Activated gamma-delta T cell treated with Interleukin-2 at 50 U/mL for 16 hours (primary cell): ENCODE measurements at regions not wholly inside any gene's neighbourhood (a gene's known extent, or its start where the extent isn't known, plus 50 kb on each side); places are given as distances from the start of the nearest gene placed in this dataset.

Experiments used
- DNase-seq: peaks from one replicate; pipeline ENCODE4 v3.0.0-alpha.2; 2020

GRCh38 chr18:45350404-45351156 is 264.7 kb upstream of the SLC14A2 start:
- no peak for DNase-seq

DNA sequence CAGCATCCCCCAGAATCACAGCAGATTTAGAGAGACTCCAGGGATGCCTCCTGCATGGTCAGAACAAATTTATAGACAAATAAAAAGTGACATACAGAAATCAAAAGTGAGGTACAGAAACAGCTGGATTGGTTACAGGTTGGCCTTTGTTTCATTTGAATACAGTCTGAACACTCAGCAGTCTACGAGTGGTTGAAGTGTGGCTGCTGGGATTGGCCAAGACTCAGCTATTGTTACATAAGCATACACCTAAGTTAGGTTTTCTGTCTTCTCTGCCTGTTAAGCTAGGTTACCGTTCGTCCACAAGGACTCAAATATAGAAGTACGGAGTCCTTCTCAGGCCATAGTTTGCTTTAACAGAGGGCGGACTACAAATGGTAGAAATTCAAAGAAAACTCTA is 262.4 kb upstream of the SLC14A2 start:
- DNase-seq, result no peak

GRCh38 chr18:45353530-45353929 is 261.7 kb upstream of the SLC14A2 start:
- no peak for DNase-seq

DNA sequence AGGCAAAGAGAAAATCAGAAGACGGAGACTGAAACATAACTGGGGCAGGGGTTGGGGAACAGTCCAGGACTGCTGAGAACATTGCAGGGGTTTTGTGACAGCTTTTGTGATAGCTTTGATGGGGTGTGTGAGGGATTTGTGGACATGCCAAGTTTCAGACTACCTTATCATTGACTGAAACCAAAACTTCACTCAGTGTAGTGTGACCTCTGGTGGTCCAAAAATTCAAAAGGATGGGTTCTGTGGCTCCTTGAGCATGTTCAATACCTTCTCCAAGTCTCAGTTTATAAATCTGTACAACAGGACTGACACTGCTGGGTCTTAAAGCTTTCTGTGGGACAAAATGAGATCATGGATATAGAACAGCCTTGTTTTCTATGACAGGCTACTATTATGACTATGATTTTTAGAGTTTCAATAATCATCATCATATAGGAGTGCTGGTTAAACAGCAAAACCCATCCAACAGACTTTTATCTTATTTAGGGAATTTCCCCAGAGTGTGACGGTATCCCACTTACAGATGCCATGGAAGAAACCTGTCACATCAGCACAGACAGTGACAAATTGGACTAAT is 259.2 kb upstream of the SLC14A2 start:
- no peak for DNase-seq

- DNase-seq, result no peak
Measured at GRCh38 chr18:45357686-45358470, 257.4 kb upstream of the SLC14A2 start.

DNA sequence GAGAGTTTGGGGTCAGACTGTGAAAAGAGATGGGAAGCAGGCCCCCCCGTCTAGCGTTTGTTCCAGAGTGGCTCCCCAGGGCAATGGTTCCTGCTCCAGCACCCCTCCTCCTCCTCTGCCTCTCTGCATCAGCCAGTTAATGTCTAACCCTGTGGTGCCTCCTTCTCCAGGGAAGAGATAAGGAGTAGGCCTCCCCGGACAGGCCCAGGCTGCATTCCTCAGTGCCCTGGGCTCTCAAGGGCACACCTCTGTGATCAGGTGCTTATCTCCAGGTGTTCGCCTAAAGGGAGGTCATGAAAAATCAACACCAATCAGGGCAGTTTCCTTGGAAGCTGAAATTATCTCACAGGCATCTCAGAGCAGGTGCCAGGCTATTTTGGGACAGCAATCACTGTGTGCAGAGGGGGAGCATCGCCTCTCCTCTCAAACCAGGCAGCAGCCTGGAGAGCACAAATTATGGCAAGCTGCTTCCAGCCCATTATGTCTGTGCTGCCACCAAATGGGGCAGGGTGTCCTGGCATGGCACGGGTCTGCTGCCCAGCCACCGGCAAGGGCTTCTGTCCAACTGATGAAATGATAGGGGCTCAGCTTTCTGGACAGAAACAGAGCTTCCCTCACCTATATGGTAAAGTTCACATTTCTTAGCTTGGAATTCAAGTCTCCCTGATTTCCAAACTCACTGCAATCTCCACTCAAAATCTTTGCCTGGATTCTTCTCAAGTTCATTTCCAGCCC is 255.8 kb upstream of the SLC14A2 start:
- no peak for DNase-seq

- DNase-seq, result no peak
Measured at GRCh38 chr18:45361125-45361851, 254.0 kb upstream of the SLC14A2 start.

GRCh38 chr18:45363196-45363595 is 252.1 kb upstream of the SLC14A2 start:
- DNase-seq, result no peak

DNA sequence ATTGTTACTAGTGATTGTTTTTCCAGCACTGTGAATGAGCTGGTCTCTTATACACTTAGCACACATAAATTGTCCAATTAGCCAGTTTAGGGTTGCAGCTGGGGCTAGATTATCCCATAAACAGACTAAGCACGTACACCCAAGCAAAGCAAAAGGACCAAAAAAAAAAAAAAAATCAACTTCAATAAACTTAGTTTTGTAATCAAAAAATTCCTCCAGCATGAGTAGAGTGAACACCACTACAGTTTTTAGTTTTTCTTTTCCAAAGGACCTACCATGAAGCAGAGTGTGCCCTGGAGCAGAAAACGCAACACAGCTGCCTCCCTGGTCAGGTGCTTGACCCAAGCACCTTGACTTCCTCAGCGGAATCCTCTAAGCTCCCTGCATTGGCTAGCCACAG is 249.4 kb upstream of the SLC14A2 start:
- no peak for DNase-seq

DNA sequence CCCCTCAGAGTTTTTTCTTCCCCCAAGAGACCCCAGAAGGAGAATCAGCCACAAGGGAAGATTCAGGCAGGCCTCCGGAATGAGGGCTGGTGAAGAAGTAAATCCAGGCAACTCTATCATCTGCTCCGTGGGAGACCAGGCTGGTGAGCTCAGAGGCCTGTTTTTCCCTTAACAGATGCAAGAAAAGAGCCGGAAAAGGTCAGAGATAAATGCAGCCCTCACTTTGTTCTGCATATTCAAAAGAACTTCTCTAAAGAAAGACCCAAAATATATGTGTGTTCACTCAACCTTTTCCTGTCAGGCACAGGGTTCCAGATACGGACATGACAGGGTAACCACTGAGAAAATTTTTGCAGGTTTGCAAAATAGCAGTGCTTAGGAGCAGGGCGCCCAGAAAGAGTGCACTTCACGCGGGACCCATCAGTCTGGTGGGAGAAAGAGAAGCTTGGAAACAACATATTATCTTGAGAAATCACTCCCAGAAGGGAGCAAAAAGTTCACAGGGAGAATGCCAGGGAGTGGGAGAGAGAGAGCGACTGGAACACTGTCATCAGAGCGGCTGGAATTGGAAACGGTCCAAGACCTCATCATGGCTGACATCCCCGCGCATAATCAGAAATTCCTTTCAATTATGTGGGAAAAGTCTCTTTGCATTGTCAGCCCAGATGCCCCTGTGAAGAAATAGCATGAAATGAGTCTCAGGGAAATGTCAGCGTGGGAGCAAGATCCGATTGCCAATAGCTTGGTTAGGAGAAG is 244.8 kb upstream of the SLC14A2 start:
- no peak for DNase-seq

DNA sequence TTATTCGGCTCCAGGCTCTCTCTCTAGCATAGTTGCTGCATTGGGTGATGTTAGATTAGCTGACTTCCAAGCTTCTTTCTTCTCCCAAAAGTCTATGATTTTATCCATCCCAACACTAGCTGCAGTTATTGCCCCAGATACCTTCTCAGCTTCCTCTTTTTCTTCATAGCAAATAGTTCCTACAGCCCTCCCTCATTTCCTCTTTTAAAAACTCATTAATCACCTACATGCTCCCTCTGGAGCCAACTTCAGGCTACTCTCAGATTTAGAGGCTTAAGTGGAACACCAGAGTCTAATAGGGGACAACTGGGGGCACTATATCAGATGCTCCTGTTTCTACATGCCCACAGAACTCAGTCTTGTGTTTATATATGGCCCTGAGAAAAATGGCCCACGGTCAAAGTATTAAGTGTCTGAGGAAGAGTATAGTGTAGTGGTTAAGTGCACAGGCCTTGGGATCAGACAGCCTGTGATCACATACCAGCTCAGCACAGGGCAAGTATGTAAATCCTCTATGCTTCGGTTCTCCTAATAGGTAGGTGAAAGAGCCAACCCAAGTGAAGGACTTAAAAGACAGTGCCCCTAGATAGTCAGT is 241.9 kb upstream of the SLC14A2 start:
- no peak for DNase-seq

DNA sequence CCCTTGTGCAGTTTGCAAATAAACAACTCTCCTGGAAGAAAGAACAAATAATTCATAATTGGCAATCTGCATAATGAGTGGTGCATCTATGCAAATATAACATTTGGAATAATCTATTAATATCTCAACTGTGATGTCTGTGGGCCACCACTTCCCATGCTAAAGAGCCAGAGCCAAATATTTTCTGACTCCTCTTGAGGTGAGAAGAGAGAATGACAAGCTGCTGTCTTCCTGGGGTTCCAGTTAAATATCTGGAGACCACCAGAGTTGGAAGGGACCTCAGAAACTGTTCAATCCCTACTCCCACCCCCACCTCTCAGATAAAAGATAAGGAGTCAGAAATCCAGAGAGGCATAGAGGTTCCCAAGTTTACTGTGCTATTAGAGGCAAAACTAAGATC is 241.0 kb upstream of the SLC14A2 start:
- no peak for DNase-seq

DNA sequence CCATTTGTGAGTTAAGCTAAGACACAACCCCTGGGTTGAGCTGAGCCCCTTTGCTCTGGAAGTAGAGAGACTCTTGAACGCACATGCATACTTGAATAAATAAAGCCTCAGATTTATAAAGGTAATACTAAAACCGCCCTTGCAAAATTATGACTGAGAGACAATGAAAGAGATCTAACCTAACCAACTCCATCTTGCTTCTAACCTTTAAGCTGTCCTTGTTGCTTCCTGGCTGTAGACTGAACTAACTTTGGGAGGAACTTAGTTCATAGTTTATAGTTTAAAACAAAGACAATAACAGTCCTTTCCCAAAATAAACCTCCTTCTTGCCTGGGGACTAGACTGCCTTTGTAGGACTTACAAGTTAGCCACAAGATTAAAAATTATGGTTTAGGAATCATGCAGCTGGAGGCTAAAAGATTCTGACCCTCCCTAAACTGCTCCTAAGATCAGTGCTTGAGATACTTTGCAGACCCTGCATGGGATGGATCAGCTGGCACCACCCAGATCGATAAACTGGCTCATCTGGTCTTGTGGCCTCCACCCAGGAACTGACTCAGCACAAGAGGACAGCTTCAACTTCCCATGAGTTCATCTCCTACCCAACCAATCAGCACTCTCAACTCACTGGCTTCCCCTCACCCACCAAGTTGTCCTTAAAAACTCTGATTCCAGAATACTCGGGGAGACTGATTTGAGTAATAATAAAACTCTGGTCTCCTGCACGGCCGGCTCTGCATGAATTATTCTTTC is 240.2 kb upstream of the SLC14A2 start:
- no peak for DNase-seq

DNA sequence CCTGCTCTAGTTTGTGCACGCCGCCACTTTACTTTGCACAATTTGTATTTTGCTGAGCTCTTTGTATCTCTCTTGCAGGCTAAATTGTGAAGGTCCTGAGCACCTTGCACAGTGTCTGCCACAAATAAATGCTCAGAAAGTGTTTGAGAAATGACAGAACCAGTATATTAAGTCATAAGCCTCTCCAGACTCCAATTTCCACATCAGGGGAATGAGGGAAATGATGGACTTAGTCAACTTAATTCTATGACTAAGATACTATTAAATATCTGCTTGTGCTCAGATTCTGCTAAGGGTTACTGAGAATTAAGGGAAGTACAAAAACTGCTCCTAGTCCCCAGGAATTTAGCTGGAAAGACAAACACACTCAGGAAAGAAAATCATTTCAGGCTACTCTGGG is 239.1 kb upstream of the SLC14A2 start:
- DNase-seq, result no peak

- no peak for DNase-seq
Measured at GRCh38 chr18:45378308-45378707, 237.0 kb upstream of the SLC14A2 start.

GRCh38 chr18:45378933-45379332 is 236.3 kb upstream of the SLC14A2 start:
- DNase-seq, result no peak

DNA sequence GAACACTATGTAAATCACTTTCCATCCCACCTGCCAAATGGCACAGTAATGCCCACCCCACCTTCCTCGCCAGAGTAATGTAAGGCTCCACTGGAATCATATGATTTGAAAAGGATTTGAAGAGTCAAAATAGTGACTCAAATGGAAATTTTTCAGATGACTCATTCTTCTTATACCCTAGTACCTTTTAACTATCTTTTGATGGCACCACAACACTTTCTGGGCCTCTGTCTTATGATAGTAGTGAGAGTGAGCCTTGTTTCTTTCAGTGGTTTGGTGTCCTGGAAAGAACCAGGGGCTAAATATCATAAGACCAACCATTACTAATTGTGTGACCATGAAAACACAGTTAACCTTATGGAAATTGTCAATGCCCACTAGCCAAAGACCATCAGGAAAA is 235.4 kb upstream of the SLC14A2 start:
- DNase-seq, result no peak

- no peak for DNase-seq
Measured at GRCh38 chr18:45381282-45381681, 234.0 kb upstream of the SLC14A2 start.

DNA sequence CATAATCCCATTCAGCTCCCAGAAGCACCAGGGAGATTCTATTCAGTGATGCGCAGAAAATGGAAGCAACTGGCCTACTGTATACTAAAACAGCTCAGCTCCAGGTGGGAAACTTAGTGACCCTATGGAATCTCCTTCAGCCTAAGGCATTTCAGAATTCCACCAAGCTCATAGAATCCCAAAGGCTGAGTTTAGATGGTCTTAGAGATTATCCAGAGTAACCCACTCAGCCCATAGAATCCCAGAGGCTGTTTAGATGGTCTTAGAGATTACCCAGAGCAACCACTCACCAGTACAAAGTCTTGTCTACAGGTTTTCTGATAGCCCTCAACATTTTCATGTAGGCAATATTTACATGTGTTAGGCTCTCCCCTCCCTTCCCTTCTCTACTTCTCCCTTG is 232.0 kb upstream of the SLC14A2 start:
- DNase-seq, result no peak

GRCh38 chr18:45384137-45384961 is 230.9 kb upstream of the SLC14A2 start:
- peak; percentile 21 for DNase-seq
